Peyer's patch (tissue), 4 donors: ENCODE measurements at regions not wholly inside any gene's neighbourhood (a gene's known extent, or its start where the extent isn't known, plus 50 kb on each side); places are given as distances from the start of the nearest gene placed in this dataset.

ENCODE experiments used
- POLR2A ChIP-seq, 2 donors: fragments of 450-650 bp; IDR thresholded peaks; one replicate each; pipeline ENCODE4 v1.5.1; 2017; ENCODE audit warnings: antibody characterized with exemption in 2 of 2, mild to moderate bottlenecking in 2 of 2, moderate library complexity in 2 of 2
- TF ChIP-seq, protein P1 (sequence below), 6 experiments: fragments of 450-650 bp in 4 of 6; fragments of 200-600 bp in 2 of 6; sonication (generic) in 1 of 6; IDR thresholded peaks; one replicate each; pipeline ENCODE4 v1.5.1; 2017 to 2019; ENCODE audit warnings: antibody characterized with exemption in 6 of 6, mild to moderate bottlenecking in 3 of 6, moderate library complexity in 1 of 6

DNA sequence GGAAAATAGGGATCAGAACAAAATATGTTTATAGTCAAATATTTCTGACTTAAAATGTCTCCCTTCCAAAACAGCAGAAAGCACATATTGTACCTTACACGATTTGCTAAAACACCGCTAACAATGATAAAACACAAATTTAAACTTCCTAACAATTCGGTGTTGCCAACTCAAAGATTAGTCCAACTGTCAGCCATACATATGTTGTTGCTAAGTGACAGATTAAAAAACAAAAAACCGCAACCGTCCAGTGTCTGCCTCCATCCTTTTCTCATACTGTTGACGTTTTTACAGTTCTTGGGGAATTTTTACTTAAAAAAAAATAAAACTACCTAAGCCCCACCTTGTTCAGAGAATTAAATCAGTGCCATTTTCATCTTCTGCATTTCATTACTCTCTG is 118.0 kb downstream of the RAB11FIP2 start:
- TF ChIP-seq, protein P1, sequence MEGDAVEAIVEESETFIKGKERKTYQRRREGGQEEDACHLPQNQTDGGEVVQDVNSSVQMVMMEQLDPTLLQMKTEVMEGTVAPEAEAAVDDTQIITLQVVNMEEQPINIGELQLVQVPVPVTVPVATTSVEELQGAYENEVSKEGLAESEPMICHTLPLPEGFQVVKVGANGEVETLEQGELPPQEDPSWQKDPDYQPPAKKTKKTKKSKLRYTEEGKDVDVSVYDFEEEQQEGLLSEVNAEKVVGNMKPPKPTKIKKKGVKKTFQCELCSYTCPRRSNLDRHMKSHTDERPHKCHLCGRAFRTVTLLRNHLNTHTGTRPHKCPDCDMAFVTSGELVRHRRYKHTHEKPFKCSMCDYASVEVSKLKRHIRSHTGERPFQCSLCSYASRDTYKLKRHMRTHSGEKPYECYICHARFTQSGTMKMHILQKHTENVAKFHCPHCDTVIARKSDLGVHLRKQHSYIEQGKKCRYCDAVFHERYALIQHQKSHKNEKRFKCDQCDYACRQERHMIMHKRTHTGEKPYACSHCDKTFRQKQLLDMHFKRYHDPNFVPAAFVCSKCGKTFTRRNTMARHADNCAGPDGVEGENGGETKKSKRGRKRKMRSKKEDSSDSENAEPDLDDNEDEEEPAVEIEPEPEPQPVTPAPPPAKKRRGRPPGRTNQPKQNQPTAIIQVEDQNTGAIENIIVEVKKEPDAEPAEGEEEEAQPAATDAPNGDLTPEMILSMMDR (IDR thresholded peaks at IDR 0.05), result no peak
- no peak for TF ChIP-seq POLR2A (IDR thresholded peaks at IDR 0.05)
